ENCODE measurements at regions not wholly inside any gene's neighbourhood (a gene's known extent, or its start where the extent isn't known, plus 50 kb on each side); places are given as distances from the start of the nearest gene placed in this dataset.

DNA sequence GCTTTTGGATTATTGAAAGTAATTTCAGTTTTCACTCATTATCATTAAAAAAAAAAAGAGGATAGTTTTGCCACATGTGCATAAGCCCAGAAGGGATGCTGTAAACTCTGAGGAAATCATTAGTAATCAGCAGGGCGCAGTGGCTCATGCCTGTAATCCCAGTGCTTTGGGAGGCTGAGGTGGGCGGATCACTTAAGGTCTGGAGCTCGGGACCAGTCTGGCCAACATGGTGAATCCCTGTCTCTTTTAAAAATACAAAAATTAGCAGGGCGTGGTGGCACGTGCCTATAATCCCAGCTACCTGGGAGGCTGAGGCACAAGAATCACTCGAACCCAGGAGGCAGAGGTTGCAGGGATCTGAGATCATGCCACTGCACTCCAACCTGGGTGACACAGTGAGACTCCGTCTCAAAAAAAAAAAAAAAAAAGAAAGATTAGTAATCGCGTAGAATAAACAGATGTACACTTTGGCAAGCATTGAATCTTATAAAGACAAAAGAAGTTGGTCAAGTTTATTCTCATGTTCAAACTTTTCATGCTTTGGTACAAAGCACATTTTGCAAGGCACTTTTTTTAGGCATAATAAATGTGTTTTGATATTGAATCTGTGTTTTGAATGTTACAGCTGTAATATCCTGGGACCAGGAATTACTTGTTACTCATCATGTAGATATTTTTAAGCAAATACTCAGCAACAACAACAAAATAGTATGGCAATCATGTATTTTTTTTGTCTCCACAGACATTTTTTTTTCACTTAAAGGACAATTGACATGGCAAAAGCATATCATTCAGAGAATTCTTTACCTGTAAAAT, 93.2 kb upstream of the AGTR1 start:
- peaks cover 19% of the 10 kb centered on the region for H3K4me1 Mint-ChIP-seq (ENCODE audit: low read depth)
- no peaks in the 10 kb centered on the region for H3K27me3 Mint-ChIP-seq (ENCODE audit: low read depth)
- peaks cover 7% of the 10 kb centered on the region for H3K9me3 Mint-ChIP-seq (ENCODE audit: low read depth)
- TF ChIP-seq, protein P1, sequence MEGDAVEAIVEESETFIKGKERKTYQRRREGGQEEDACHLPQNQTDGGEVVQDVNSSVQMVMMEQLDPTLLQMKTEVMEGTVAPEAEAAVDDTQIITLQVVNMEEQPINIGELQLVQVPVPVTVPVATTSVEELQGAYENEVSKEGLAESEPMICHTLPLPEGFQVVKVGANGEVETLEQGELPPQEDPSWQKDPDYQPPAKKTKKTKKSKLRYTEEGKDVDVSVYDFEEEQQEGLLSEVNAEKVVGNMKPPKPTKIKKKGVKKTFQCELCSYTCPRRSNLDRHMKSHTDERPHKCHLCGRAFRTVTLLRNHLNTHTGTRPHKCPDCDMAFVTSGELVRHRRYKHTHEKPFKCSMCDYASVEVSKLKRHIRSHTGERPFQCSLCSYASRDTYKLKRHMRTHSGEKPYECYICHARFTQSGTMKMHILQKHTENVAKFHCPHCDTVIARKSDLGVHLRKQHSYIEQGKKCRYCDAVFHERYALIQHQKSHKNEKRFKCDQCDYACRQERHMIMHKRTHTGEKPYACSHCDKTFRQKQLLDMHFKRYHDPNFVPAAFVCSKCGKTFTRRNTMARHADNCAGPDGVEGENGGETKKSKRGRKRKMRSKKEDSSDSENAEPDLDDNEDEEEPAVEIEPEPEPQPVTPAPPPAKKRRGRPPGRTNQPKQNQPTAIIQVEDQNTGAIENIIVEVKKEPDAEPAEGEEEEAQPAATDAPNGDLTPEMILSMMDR (IDR thresholded peaks at IDR 0.05): no peak
- no peaks in the 10 kb centered on the region for H3K36me3 Mint-ChIP-seq (ENCODE audit: low read depth)
- DNase-seq (ENCODE audit: low spot score): no peak
- H3K27ac Mint-ChIP-seq (ENCODE audit: unreplicated experiment): no peak overlapping the region
- H3K4me3 Mint-ChIP-seq (ENCODE audit: unreplicated experiment): no peak overlapping the region

DNA sequence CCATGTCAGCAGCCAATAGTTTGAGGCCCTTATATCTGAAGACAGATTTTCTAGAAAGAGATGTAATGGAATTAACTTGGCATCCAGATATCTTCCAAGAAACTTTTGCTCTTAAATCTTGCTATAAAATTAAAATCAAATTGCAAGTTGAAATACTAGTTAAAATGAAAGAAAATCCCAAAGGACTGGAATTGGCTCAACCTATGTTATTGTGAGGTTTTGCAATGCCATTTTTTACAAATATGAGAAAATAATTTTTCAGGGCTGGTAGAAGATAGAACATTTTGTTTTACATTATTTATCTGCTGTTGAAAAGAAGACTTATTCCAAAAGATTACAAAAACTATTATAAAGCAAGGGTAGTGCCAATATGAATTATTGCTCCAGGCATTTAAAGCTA, 92.2 kb upstream of the AGTR1 start:
- TF ChIP-seq, protein P1 (IDR thresholded peaks at IDR 0.05): no peak
- Mint-ChIP-seq H3K4me3 (ENCODE audit: unreplicated experiment) (no peak overlapping the region), H3K27ac (ENCODE audit: unreplicated experiment) (no peak overlapping the region), H3K27me3 (ENCODE audit: low read depth) (no peaks in the 10 kb centered on the region), H3K36me3 (ENCODE audit: low read depth) (no peaks in the 10 kb centered on the region), H3K4me1 (ENCODE audit: low read depth) (peaks cover 19% of the 10 kb centered on the region), H3K9me3 (ENCODE audit: low read depth) (peaks cover 7% of the 10 kb centered on the region)
- no peak for DNase-seq (ENCODE audit: low spot score)

- Mint-ChIP-seq H3K4me3 (ENCODE audit: unreplicated experiment) (no peak overlapping the region), H3K4me1 (ENCODE audit: low read depth) (peaks cover 17% of the 10 kb centered on the region), H3K9me3 (ENCODE audit: low read depth) (peaks cover 7% of the 10 kb centered on the region), H3K36me3 (ENCODE audit: low read depth) (no peaks in the 10 kb centered on the region), H3K27me3 (ENCODE audit: low read depth) (no peaks in the 10 kb centered on the region), H3K27ac (ENCODE audit: unreplicated experiment) (no peak overlapping the region)
- DNase-seq (ENCODE audit: low spot score): no peak
- TF ChIP-seq, protein P1 (IDR thresholded peaks at IDR 0.05): no peak
These were observed 90.7 kb upstream of the AGTR1 start for GRCh38 chr3:148606979-148607378.

GRCh38 chr3:148607491-148607890, 90.2 kb upstream of the AGTR1 start:
- H3K9me3 Mint-ChIP-seq (ENCODE audit: low read depth): peaks cover 7% of the 10 kb centered on the region
- H3K27ac Mint-ChIP-seq (ENCODE audit: unreplicated experiment): no peak overlapping the region
- H3K4me3 Mint-ChIP-seq (ENCODE audit: unreplicated experiment): no peak overlapping the region
- TF ChIP-seq, protein P1 (IDR thresholded peaks at IDR 0.05): no peak
- H3K36me3 Mint-ChIP-seq (ENCODE audit: low read depth): no peaks in the 10 kb centered on the region
- peaks cover 12% of the 10 kb centered on the region for H3K4me1 Mint-ChIP-seq (ENCODE audit: low read depth)
- DNase-seq (ENCODE audit: low spot score): no peak
- H3K27me3 Mint-ChIP-seq (ENCODE audit: low read depth): no peaks in the 10 kb centered on the region

DNA sequence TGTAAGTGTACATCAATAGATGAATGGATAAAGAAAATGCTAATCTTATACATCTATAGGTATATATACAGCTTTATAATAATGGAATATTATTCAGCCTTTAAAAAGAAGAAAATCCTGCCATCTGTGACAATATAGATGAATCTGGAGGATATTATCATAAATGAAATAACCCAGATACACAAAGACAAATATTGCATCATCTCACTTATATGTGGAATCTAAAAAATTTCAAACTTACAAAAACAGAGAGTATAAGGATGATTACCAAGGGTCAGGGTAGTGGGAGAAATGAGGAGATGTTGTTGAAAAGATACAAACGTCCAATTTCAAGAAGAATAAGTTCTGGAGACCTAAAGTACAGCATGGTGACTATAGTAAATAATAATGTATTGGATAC, 85.4 kb upstream of the AGTR1 start:
- H3K4me3 Mint-ChIP-seq (ENCODE audit: unreplicated experiment): no peak overlapping the region
- no peaks in the 10 kb centered on the region for H3K27me3 Mint-ChIP-seq (ENCODE audit: low read depth)
- no peak overlapping the region for H3K27ac Mint-ChIP-seq (ENCODE audit: unreplicated experiment)

More for the DNA sequence above, 85.4 kb upstream of the AGTR1 start:
- H3K9me3 Mint-ChIP-seq (ENCODE audit: low read depth): peaks cover 7% of the 10 kb centered on the region
- no peak for DNase-seq (ENCODE audit: low spot score)
- TF ChIP-seq, protein P1 (IDR thresholded peaks at IDR 0.05): no peak
- H3K36me3 Mint-ChIP-seq (ENCODE audit: low read depth): no peaks in the 10 kb centered on the region
- no peaks in the 10 kb centered on the region for H3K4me1 Mint-ChIP-seq (ENCODE audit: low read depth)

Measured in chondrocyte (in vitro differentiated cells).